Erythroblast (primary cell): ENCODE measurements at regions not wholly inside any gene's neighbourhood (a gene's known extent, or its start where the extent isn't known, plus 50 kb on each side); places are given as distances from the start of the nearest gene placed in this dataset.

Experiments used
- GATA1 ChIP-seq: IDR thresholded peaks from 2 replicates; pipeline ENCODE4 v1.6.1; 2011; ENCODE audit warnings: low read depth, mild to moderate bottlenecking, control low read depth, low read length, moderate library complexity
- POLR2A ChIP-seq: IDR thresholded peaks from 2 replicates; pipeline ENCODE4 v1.6.1; 2011; ENCODE audit warnings: mild to moderate bottlenecking, low read length

- TF ChIP-seq POLR2A: no peak
- TF ChIP-seq GATA1: no peak
Observed at GRCh38 chr2:22737144-22737543, 647.8 kb upstream of the KLHL29 start.
